ENCODE measurements at regions not wholly inside any gene's neighbourhood (a gene's known extent, or its start where the extent isn't known, plus 50 kb on each side); places are given as distances from the start of the nearest gene placed in this dataset.

- no peak for DNase-seq (ENCODE audit: low read depth)
Measured at GRCh38 chr1:209463441-209463840, 120.1 kb upstream of the CAMK1G start.

- no peak for DNase-seq (ENCODE audit: low read depth)
Measured at GRCh38 chr1:209473025-209473424, 110.5 kb upstream of the CAMK1G start.

DNA sequence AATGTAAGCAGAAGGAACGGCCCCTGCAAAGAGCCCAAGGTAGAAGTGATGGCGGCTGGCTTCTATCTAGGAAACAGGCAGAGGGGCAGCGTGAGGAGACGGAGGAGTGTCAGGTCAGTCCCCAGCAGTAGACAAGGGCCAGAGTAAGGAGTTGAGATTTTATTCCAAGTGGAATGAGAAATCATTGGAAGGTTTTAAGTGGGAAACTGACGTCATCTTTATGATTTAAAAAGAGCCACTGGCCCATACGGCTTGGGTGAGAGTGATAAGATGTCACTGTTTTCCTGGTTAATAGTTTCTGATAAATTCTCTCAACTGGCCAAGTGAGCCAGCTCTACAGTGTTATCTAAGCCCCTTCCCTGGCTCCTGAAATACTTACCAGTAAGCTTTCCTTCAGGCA, 103.2 kb upstream of the CAMK1G start:
- no peak for DNase-seq (ENCODE audit: low read depth)

- no peak for DNase-seq (ENCODE audit: low read depth)
Measured at GRCh38 chr1:209483691-209484090, 99.8 kb upstream of the CAMK1G start.

DNA sequence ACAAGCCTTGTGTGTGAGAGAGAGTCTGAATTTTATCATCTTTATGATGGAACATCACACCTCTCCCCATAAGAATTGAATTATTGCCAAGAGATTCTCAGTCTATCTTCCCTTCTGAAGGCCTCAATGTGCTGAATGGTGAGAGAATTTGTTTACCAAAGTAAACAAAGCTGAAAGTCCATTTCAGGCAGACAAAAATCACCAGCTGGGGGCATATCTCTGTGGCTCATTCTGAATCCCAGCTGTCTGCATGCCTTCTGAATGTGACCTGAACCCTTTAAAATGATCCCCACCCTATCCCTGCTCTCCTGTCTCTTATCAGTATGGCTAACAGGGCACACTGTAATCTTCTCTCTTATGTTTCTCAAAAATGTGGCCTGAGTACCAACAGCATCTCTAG, 99.1 kb upstream of the CAMK1G start:
- no peak for DNase-seq (ENCODE audit: low read depth)

DNA sequence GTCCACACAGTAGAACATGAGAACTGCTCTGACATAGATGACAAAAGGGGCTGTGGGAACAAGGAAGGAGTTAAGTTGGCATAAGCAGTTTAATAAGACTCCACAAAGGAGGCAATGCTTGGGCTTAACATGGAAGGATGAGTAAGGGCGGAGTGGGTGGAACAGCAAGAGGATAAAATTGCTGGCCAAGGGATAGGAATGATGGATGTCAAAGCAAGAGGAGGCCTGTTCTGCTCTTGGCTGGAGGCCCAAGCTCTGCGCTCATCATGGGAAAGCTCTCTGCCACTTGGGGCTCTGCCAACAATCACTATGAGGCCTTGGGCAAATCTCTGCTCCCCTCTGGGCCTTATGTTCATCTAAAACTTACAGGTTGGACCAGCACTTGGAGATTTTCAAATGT, 98.3 kb upstream of the CAMK1G start:
- DNase-seq (ENCODE audit: low read depth) = no peak

GRCh38 chr1:209485751-209486150, 97.8 kb upstream of the CAMK1G start:
- DNase-seq (ENCODE audit: low read depth) = no peak

- no peak for DNase-seq (ENCODE audit: low read depth)
Measured at GRCh38 chr1:209486861-209487593, 96.5 kb upstream of the CAMK1G start.

DNA sequence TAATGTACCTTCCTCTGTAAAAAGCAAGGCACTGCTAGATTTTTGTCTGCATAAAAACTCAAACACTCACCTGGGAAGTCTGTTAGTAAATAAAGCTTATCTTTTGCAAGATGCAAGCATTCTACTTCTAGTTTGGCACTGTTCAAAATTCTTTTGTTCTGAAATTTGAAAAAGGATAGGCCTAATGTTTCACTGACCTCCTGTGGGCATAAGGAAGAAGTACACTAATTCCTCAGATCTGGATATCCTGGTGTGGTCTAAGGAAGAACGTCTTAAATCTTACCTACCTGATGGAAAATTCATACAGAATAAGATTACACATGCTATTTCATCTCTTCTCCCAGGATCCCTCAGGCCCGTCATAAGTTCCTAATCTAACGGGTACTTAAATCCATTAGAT, 93.5 kb upstream of the CAMK1G start:
- no peak for DNase-seq (ENCODE audit: low read depth)

DNA sequence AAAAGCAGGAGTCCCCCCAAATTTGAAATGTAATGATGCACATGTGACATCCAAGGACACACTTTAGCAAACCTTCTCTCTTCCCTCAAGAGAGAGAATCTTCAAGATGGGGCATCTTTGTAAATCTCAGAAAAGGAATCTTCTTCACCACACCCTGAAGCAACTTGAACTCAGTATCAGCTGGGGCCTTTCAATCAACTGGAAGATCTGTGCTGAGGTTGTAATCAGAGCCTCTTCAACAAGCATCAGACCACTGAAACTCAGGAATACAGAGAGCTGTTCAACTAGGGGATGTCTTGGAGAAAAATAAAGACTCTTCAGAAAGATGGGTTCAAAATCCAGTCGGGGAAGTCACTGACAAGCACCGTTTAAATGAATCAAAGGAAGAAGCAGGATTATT, 92.5 kb upstream of the CAMK1G start:
- DNase-seq (ENCODE audit: low read depth) = no peak

DNA sequence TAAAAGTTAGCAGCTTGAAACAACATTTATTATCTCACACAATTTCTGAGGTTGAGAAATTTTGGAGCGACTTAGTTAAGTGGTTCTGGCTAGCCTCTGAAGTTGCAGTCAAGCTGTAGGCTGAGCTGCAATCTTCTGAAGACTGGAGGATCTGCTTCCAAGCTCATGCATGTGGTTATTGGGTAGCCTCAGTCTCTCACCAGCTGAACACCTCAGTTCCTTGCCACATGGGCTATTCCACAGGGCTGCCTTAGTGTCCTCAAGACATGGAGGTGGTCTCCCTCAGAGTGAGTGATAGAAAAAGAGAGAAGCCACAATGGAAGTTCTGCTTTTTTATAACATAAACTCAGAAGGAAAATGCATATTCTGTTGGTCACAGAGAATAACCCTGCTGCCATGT, 92.0 kb upstream of the CAMK1G start:
- no peak for DNase-seq (ENCODE audit: low read depth)

DNA sequence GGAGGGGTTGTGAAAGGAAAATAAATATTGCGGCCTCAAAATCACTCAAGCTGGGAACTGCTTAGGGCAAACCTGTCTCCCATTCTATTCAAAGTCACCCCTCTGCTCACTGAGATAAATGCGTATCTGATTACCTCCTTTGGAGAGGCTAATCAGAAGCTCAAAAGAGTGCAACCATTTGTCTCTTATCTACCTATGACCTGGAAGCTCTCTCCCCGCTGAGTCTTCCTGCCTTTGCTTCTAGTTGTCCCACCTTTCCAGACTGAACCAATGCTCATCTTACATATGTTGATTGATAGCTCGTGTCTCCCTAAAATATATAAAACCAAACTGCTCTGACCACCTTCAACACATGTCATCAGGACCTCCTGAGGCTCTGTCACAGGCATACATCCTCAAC, 91.6 kb upstream of the CAMK1G start:
- no peak for DNase-seq (ENCODE audit: low read depth)

- DNase-seq (ENCODE audit: low read depth) = no peak
Measured at GRCh38 chr1:209493559-209493958, 90.0 kb upstream of the CAMK1G start.

DNA sequence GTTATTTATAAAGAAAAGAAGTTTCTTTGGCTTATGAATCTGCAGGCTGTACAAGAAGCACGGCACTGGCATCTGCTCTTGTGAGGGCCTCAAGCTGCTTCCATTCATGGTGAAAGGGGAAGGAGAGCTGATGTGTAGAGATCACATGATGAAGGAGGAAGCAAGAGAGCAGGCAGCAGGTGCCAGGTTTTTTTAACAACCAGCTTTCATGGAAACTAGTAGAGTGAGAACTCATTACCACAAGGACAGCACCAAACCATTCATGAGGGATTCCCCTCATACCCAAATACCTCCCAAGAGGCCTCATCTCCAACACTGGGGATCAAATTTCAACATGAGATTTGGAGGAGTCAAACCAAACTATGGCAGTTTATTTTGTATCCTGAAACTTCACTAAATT, 85.8 kb upstream of the CAMK1G start:
- DNase-seq (ENCODE audit: low read depth) = no peak

- DNase-seq (ENCODE audit: low read depth) = no peak
Measured at GRCh38 chr1:209500993-209501392, 82.5 kb upstream of the CAMK1G start.

GRCh38 chr1:209503196-209503595, 80.3 kb upstream of the CAMK1G start:
- no peak for DNase-seq (ENCODE audit: low read depth)

DNA sequence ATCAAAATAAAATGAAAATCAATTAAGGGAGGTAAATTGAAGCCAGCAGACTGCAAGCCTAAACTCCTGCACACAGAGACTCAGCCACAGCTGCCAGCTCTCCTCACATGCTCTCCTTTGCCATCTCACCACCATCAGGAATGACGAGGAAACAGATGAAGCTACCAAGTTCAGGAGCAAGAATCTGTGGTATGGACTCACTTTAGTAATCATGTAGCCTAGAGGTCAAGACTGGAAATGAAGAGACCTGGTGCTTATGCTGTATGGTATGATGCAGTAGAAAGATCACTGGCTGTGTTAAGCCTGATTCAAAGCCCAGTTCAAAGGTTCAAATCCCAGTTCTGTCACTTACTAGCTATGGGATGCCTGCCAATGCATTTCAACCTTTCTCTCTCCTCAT, 78.9 kb upstream of the CAMK1G start:
- no peak for DNase-seq (ENCODE audit: low read depth)

- DNase-seq (ENCODE audit: low read depth) = no peak
Measured at GRCh38 chr1:209505044-209505443, 78.5 kb upstream of the CAMK1G start.

DNA sequence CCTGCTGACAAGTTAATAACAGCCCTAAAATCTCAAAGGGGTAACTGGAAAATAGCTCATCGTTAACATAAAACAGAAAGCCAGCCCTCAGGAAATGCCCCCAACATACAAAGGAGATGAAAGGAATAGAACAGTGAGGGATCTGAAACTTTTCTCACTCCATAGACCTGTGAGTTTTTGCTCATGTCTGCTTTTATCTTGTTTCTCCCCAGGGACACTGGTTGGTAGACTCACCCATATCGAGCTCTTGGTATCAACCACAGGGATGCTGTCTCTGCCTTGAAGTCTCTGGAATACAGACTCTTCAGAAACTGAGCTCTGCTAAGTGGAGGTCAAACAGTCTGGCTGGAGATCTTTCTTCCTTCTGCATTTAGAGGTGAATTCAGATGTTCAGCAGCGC, 77.4 kb upstream of the CAMK1G start:
- DNase-seq (ENCODE audit: low read depth) = no peak

- no peak for DNase-seq (ENCODE audit: low read depth)
Measured at GRCh38 chr1:209509039-209509438, 74.5 kb upstream of the CAMK1G start.

DNA sequence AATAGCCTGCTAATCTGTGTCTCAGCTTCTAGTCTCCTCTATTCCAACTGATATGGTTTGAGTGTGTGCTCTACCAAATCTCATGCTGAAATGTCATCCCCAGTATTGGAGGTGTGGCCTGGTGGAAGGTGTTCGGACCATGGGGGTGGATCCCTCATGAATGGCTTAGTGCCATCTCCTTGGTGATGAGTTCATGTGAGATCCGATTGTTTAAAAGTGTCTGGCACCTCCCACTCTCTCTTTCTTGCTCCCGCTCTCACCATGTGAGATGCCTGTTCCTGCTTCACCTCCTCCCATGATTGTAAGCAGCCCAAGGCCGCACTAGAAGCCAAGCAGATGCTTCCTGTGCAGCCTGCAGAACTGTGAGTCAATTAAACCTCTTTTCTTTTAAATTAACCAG, 73.5 kb upstream of the CAMK1G start:
- DNase-seq (ENCODE audit: low read depth) = no peak

DNA sequence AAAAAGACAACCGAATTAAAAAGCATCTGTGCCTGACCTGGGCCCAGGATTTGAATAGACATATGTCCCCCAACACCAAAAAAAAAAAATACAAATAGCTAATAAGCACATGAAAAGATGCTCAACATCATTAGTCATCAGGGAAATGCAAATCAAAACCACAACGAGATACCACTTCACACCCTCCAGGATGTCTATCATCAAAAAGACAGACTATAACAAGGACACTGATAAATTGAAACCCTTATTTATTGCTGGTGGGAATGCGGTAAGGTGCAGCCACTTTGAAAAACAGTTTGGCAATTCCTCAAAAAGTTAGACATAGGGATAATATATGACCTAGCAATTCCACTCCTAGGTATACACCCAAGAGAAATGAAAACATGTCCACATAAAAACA, 72.3 kb upstream of the CAMK1G start:
- DNase-seq (ENCODE audit: low read depth) = no peak

DNA sequence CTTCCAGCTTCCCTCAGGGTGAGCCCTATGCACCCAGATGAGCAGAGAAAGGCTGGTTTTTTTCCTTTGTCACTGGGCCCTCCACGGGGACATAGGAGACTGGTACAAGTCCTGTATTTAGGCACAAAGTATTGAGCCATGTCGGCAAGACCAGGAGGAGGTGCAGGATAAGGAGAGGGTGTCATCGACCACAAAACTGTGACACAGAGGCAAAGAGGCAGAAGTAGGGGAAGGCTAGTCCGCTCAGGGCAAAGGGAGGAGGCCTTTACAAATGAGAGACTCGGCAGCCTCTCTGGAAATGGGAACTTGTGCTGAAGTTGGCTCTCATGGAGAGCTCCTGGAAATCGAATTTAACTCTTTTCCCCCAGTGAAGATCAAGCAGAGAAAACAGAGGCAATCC, 70.7 kb upstream of the CAMK1G start:
- no peak for DNase-seq (ENCODE audit: low read depth)

DNA sequence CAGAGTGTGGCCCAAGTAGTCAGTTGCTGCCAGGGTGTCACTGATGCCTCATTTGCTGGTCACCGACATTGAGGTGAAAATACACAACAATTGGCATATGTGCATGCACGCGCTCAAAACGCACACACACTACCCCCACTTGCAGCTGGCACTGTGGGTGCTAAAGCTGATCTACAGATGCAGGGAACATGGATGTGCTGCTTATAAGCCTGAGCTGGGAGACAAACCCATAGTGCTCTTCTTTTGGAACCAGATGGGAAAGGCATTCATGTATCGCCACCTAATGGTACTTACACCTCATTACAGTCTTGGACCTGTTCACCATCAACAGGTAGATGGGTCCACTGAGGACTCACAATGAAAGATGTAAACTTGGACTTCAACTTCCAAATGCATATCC, 70.3 kb upstream of the CAMK1G start:
- DNase-seq (ENCODE audit: low read depth) = no peak
